Ovary (tissue), 3 donors: ENCODE measurements at regions not wholly inside any gene's neighbourhood (a gene's known extent, or its start where the extent isn't known, plus 50 kb on each side); places are given as distances from the start of the nearest gene placed in this dataset.

Experiments used
- CTCF ChIP-seq, 3 donors: fragments of 450-650 bp in 2 of 3; fragments of 200-600 bp in 1 of 3; IDR thresholded peaks; one replicate each; pipeline versions ENCODE4 v1.5.1 to v1.8.0; 2016 to 2022; ENCODE audit warnings: antibody characterized with exemption in 3 of 3, mild to moderate bottlenecking in 1 of 3
- POLR2A ChIP-seq: fragments of 450-650 bp; IDR thresholded peaks from one replicate; pipeline ENCODE4 v1.6.1; 2017; ENCODE audit warnings: antibody characterized with exemption, mild to moderate bottlenecking, moderate library complexity
- donor health status: DM: no; HTN: no; CAD: no.

- no peak for TF ChIP-seq CTCF (IDR thresholded peaks at IDR 0.05)
- TF ChIP-seq POLR2A = no peak
These were observed 92.8 kb downstream of the RASSF10 start for GRCh38 chr11:13101644-13102512.
